Neuronal stem cell (in vitro differentiated cells): ENCODE measurements at regions not wholly inside any gene's neighbourhood (a gene's known extent, or its start where the extent isn't known, plus 50 kb on each side); places are given as distances from the start of the nearest gene placed in this dataset.

Experiments
- DNase-seq: peaks from one replicate; pipeline ENCODE4 v3.0.0-alpha.2; 2013; ENCODE audit warnings: low spot score
- H2AFZ ChIP-seq: one replicate; pipeline ENCODE4 v1.6.1; 2013; ENCODE audit warnings: mild to moderate bottlenecking, low read length, inconsistent platforms
- H2AK5ac ChIP-seq: 2 replicates; pipeline ENCODE4 v1.6.1; 2013; ENCODE audit warnings: low read depth, mild to moderate bottlenecking, inconsistent platforms, low read length, moderate library complexity, mixed read lengths
- H2BK120ac ChIP-seq: 2 replicates; pipeline ENCODE4 v1.6.1; 2013; ENCODE audit warnings: low read depth, mild to moderate bottlenecking, inconsistent platforms, low read length, moderate library complexity, mixed read lengths
- H2BK12ac ChIP-seq: one replicate; pipeline ENCODE4 v1.6.1; 2013; ENCODE audit warnings: low read length, inconsistent platforms
- H2BK15ac ChIP-seq: 2 replicates; pipeline ENCODE4 v1.6.1; 2013; ENCODE audit warnings: mild to moderate bottlenecking, low read length, inconsistent platforms, mixed read lengths
- H2BK5ac ChIP-seq: one replicate; pipeline ENCODE4 v1.6.1; 2013; ENCODE audit warnings: inconsistent platforms, mild to moderate bottlenecking, low read length, moderate library complexity
- H3K14ac ChIP-seq: one replicate; pipeline ENCODE4 v1.6.1; 2013; ENCODE audit warnings: low read length, inconsistent platforms
- H3K18ac ChIP-seq: 2 replicates; pipeline ENCODE4 v1.6.1; 2013; ENCODE audit warnings: low read length, inconsistent platforms
- H3K23ac ChIP-seq: 2 replicates; pipeline ENCODE4 v1.6.1; 2013; ENCODE audit warnings: low read depth, mild to moderate bottlenecking, mixed read lengths, low read length, inconsistent platforms; ENCODE audit not compliant: poor library complexity
- H3K27ac ChIP-seq: replicated peaks from 3 replicates; pipeline ENCODE4 v1.5.1; 2013; ENCODE audit warnings: low read length, inconsistent platforms
- H3K27me3 ChIP-seq, 3 experiments: 2 replicates each; pipeline ENCODE4 v1.6.1; 2013; ENCODE audit warnings: low read length in 3 of 3, mild to moderate bottlenecking in 2 of 3, inconsistent platforms in 1 of 3, low read depth in 1 of 3, mixed read lengths in 1 of 3, moderate library complexity in 1 of 3; ENCODE audit not compliant: control insufficient read depth in 3 of 3, insufficient read depth in 3 of 3
- H3K36me3 ChIP-seq, 2 donors: replicated peaks in 1 of 2; 2 replicates each; pipeline ENCODE4 v1.6.1; 2013; ENCODE audit warnings: low read length in 2 of 2; ENCODE audit not compliant: control insufficient read depth in 2 of 2, insufficient read depth in 2 of 2
- H3K4ac ChIP-seq: 2 replicates; pipeline ENCODE4 v1.6.1; 2013; ENCODE audit warnings: inconsistent platforms, mild to moderate bottlenecking, low read length, moderate library complexity
- H3K4me1 ChIP-seq, 2 donors: 1 replicate in 1 of 2; 2 replicates in 1 of 2; pipeline ENCODE4 v1.6.1; 2013; ENCODE audit warnings: low read length in 2 of 2, low read depth in 1 of 2; ENCODE audit not compliant: control insufficient read depth in 2 of 2, insufficient read depth in 1 of 2
- H3K4me2 ChIP-seq: one replicate; pipeline ENCODE4 v1.6.1; 2013; ENCODE audit warnings: mild to moderate bottlenecking, low read length, inconsistent platforms; ENCODE audit not compliant: insufficient read depth, poor library complexity, severe bottlenecking
- H3K4me3 ChIP-seq, 2 donors: 2 replicates each; pipeline ENCODE4 v1.5.1; 2013; ENCODE audit warnings: low read length in 2 of 2, mild to moderate bottlenecking in 2 of 2, inconsistent platforms in 1 of 2, moderate library complexity in 1 of 2
- H3K79me1 ChIP-seq: one replicate; pipeline ENCODE4 v1.6.1; 2013; ENCODE audit warnings: low read depth, mild to moderate bottlenecking, inconsistent platforms, low read length, moderate library complexity
- H3K9ac ChIP-seq: one replicate; pipeline ENCODE4 v1.6.1; 2013; ENCODE audit warnings: mild to moderate bottlenecking, low read depth, low read length, inconsistent platforms; ENCODE audit not compliant: poor library complexity
- H3K9me3 ChIP-seq, 2 donors: replicated peaks in 1 of 2; 2 replicates each; pipeline versions ENCODE3 to v1.6.1; 2013; ENCODE audit warnings: low read length in 2 of 2, mild to moderate bottlenecking in 2 of 2, inconsistent platforms in 1 of 2, low read depth in 1 of 2, mixed read lengths in 1 of 2, moderate library complexity in 1 of 2; ENCODE audit not compliant: control insufficient read depth in 2 of 2, insufficient read depth in 1 of 2
- H4K8ac ChIP-seq: one replicate; pipeline ENCODE4 v1.6.1; 2013; ENCODE audit warnings: low read depth, mild to moderate bottlenecking, inconsistent platforms, low read length, moderate library complexity
- H4K91ac ChIP-seq: one replicate; pipeline ENCODE4 v1.6.1; 2013; ENCODE audit warnings: low read length, low read depth, mild to moderate bottlenecking, inconsistent platforms; ENCODE audit not compliant: poor library complexity
- WGBS, 2 donors: extraction: QIAGEN DNeasy Blood & Tissue Kit; methylation state at CpG; one replicate each; pipeline ENCODE4 v1.1.7; 2013; ENCODE audit warnings: missing lambda C conversion rate in 2 of 2, mixed read lengths in 1 of 2; ENCODE audit not compliant: insufficient read length in 2 of 2, insufficient replicate concordance in 1 of 2; ENCODE audit errors: extremely low coverage in 2 of 2; 5-methylcytosine and 5-hydroxymethylcytosine counted together

- Histone ChIP-seq H2AK5ac (no peak overlapping the region), H3K27me3 (no peaks in the 10 kb centered on the region), H3K4me3 (no peak overlapping the region), H4K91ac (no peak overlapping the region), H2BK120ac (no peak overlapping the region), H3K27ac (no peak overlapping the region), H3K36me3 (no peaks in the 10 kb centered on the region), H3K4me2 (no peak overlapping the region), H3K79me1 (no peaks in the 10 kb centered on the region), H3K18ac (no peak overlapping the region), H3K14ac (no peak overlapping the region), H3K9ac (no peak overlapping the region), H3K23ac (no peak overlapping the region), H2BK5ac (no peak overlapping the region), H3K9me3 (no peaks in the 10 kb centered on the region), H2AFZ (no peak overlapping the region), H2BK15ac (no peak overlapping the region), H3K4ac (no peak overlapping the region), H2BK12ac (no peak overlapping the region), H3K4me1 (no peaks in the 10 kb centered on the region), H4K8ac (no peak overlapping the region)
- DNase-seq: no peak
- WGBS, 2 donors: no CpG with 5 or more reads among the region's 2 CpGs
Measured at GRCh38 chr6:86217906-86218305, 575.2 kb upstream of the SYNCRIP start.

GRCh38 chr6:86215323-86215722 is 572.6 kb upstream of the SYNCRIP start:
- H3K4me3 ChIP-seq: no peak overlapping the region
- H4K91ac ChIP-seq: no peak overlapping the region
- H3K23ac ChIP-seq: no peak overlapping the region
- no peaks in the 10 kb centered on the region for H3K27me3 ChIP-seq
- H3K18ac ChIP-seq: no peak overlapping the region
- DNase-seq: no peak
- H4K8ac ChIP-seq: no peak overlapping the region
- no peak overlapping the region for H3K9ac ChIP-seq
- WGBS, 2 donors: no CpG with 5 or more reads among the region's 2 CpGs
- H2BK12ac ChIP-seq: no peak overlapping the region
- no peak overlapping the region for H2BK15ac ChIP-seq
- no peak overlapping the region for H2AFZ ChIP-seq
- no peaks in the 10 kb centered on the region for H3K36me3 ChIP-seq
- H3K9me3 ChIP-seq: no peaks in the 10 kb centered on the region
- no peak overlapping the region for H3K4ac ChIP-seq
- no peak overlapping the region for H3K4me2 ChIP-seq
- no peak overlapping the region for H3K27ac ChIP-seq
- no peak overlapping the region for H2BK120ac ChIP-seq
- H3K14ac ChIP-seq: no peak overlapping the region
- no peaks in the 10 kb centered on the region for H3K79me1 ChIP-seq
- no peaks in the 10 kb centered on the region for H3K4me1 ChIP-seq
- H2AK5ac ChIP-seq: no peak overlapping the region
- no peak overlapping the region for H2BK5ac ChIP-seq

- no peak overlapping the region for H2AK5ac ChIP-seq
- no peak overlapping the region for H4K91ac ChIP-seq
- WGBS, 2 donors: no CpG with 5 or more reads among the region's 10 CpGs
- no peak overlapping the region for H2BK12ac ChIP-seq
- H3K9me3 ChIP-seq: no peaks in the 10 kb centered on the region
- no peaks in the 10 kb centered on the region for H3K4me1 ChIP-seq
- H2AFZ ChIP-seq: no peak overlapping the region
- no peak overlapping the region for H3K4me3 ChIP-seq
- no peak overlapping the region for H4K8ac ChIP-seq
- H3K79me1 ChIP-seq: no peaks in the 10 kb centered on the region
- H3K36me3 ChIP-seq: no peaks in the 10 kb centered on the region
- H3K23ac ChIP-seq: no peak overlapping the region
- H3K4me2 ChIP-seq: no peak overlapping the region
- DNase-seq: no peak
- H3K9ac ChIP-seq: no peak overlapping the region
- H3K18ac ChIP-seq: no peak overlapping the region
- no peak overlapping the region for H2BK15ac ChIP-seq
- H2BK120ac ChIP-seq: no peak overlapping the region
- H3K14ac ChIP-seq: no peak overlapping the region
- H3K4ac ChIP-seq: no peak overlapping the region
- no peaks in the 10 kb centered on the region for H3K27me3 ChIP-seq
- no peak overlapping the region for H2BK5ac ChIP-seq
- H3K27ac ChIP-seq: no peak overlapping the region
Measured at GRCh38 chr6:86205980-86206379, 563.3 kb upstream of the SYNCRIP start.

- Histone ChIP-seq H3K4me1 (no peaks in the 10 kb centered on the region), H3K36me3 (no peaks in the 10 kb centered on the region), H4K91ac (no peak overlapping the region), H2BK12ac (no peak overlapping the region), H2AFZ (no peak overlapping the region), H3K9ac (no peak overlapping the region), H4K8ac (no peak overlapping the region), H2BK120ac (no peak overlapping the region), H2BK5ac (no peak overlapping the region), H3K9me3 (no peaks in the 10 kb centered on the region), H3K14ac (no peak overlapping the region), H3K4me2 (no peak overlapping the region), H3K4me3 (no peak overlapping the region), H3K18ac (no peak overlapping the region), H3K27ac (no peak overlapping the region), H3K4ac (no peak overlapping the region), H3K79me1 (no peaks in the 10 kb centered on the region), H3K23ac (no peak overlapping the region), H3K27me3 (no peaks in the 10 kb centered on the region), H2BK15ac (no peak overlapping the region), H2AK5ac (no peak overlapping the region)
- DNase-seq: peak; percentile 9
- WGBS, 2 donors: no CpG with 5 or more reads among the region's 3 CpGs
Measured at GRCh38 chr6:86203044-86203443, 560.4 kb upstream of the SYNCRIP start.
